GM19468 (cell line): ENCODE measurements at regions not wholly inside any gene's neighbourhood (a gene's known extent, or its start where the extent isn't known, plus 50 kb on each side); places are given as distances from the start of the nearest gene placed in this dataset.

ENCODE experiments used
- ATAC-seq: cut with Tn5 transposase; IDR thresholded peaks from one replicate; pipeline ENCODE4 v1.9.1; 2021; ENCODE audit warnings: mild to moderate bottlenecking, moderate library complexity, moderate number of reproducible peaks; ENCODE audit not compliant: unreplicated experiment; ENCODE audit errors: extremely low read depth

DNA sequence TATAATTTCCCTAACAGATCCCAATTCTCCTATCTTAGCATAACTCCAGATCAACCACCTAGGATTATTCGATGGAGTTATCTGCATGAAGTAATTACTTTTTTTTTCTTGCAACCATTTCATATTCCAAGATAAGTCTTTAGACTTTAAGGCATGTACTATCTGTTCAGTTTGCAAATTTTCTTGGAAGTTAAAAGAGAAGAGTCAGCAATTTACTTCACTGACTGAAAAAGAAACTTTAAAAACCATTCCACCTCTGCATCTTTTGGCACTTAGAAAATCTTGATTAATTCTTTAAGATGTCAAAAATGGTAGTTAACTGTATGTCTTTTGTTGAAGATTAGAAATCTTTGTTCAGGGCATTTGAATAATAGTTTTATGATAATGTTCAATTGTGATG is 830.5 kb upstream of the KLHL29 start:
- no peak for ATAC-seq

DNA sequence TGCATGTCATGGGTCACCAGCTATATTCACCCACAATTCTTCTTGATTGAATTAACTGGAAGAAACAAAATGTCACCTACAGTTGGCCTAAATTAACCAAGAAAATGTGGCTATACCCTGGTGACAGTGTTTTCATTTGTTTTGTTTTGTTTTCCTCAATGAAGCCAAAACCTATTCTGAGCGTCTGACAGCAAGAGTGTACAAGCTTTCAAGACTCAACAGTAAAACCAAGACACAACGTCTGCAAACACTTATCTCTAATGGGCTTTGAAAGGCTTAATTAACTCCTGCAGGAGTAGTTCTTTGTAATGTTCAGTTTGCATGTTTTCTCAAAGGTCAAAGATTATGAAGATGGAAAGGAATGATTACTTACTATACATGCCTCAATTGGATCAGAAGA is 827.6 kb upstream of the KLHL29 start:
- no peak for ATAC-seq

DNA sequence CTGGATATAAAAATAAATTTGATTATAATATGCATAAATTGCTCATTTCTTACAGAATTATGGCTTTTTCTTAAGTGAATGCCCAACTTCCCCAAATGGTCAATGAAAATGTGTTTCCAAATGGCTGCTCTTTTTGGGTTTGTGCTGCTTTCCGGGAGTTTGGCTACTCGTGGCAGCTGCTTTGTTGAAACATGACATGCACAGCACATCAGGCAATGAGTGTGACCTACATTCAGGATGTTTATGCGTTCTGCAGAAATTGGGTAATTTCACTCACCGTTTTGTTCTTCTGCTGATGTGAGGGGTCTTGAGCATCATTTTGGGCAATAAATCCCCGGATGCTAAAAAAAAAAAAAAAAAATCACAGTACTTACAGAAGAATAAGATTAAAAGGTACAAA is 825.0 kb upstream of the KLHL29 start:
- ATAC-seq: no peak

DNA sequence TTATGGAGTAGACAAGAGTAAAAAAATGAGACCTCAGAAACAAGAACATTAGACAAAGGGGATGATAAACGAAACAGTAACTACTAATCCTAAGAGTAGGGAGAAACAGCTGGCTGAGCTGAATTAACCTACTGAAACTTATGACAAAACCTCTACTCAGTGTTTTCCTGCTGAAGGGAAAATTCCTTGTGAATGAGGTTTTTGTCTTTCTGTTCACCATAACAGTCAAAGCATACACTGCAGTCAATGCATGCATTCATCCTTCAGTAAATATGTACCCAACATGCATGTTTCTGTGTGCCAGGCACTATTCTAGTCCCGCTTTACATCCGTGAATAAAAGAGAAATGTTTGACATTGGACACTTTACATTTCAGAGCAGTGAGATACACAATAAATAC is 805.6 kb upstream of the KLHL29 start:
- no peak for ATAC-seq

DNA sequence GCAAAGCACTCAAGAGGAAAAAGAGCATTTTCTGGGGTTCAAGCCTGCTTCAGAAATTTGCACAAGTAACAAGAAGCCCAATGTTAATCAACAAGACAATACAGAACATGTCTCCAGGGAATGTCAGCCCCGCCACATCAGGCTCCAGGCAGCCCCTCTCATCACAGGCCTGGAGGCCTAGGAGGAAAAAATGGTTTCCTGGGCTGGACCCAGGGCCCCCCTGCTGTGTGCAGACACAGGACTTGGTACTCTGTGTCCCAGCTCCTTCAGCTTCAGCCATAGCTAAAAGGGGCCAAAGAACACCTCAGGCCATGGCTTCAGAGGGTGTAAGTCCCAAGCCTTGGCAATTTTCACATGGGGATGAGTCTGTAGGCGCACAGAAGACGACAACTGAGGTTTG is 802.9 kb upstream of the KLHL29 start:
- ATAC-seq: no peak

DNA sequence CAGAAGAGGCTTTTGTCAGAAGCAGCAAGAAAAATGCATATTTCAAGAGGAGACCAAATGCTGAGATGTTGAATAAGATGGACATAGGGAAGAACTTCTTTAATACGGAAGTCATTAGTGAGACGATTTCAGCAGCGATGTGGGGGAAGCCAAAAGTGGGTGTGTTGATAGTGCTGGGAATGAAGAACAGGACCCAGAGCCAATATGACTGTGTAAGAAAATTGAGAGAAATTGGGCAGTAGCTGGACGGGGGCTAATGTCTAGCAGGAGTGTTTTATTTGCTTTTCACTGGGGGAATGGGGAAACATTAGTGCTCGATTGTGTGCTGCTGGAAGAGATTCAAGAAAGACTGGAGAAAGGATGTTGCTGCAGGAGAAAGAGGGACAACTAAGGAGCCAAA is 788.7 kb upstream of the KLHL29 start:
- ATAC-seq: no peak

DNA sequence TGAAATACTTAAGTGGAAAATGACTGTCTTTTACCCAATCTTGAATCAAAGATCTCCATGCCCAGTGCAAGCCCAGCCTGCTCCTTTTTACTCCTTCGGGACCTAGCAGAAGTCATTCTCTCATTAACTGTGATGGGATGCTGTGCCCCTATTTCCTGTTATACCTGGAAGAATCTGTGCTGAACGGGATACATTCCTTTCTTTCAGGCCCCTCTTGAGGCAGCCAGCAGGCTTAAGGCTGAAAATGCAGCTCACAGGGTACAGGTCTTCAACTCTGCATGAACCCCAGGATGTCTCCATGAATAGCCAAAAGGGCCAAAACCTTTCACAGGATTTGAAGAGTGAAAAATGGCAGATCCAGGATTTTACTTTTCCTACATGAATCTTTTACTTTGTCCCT is 784.8 kb upstream of the KLHL29 start:
- ATAC-seq: no peak

DNA sequence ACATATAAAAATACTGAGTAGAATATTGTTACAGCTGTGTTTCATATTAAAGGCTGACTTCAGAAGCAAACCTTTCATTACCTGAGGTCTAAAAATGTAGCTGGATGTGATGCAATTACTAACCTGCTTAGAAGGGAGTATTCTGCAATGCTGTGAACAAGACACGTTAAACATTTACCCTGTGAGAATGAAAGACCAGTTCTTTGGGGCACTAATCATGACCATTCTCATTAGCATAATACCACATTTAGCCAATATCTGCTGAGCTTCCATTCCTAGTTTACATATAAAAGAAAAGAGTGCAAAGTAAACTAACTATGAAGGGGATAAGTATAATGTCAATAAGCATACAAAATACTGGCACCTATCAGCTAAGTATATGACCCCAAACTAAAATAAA is 784.0 kb upstream of the KLHL29 start:
- no peak for ATAC-seq

DNA sequence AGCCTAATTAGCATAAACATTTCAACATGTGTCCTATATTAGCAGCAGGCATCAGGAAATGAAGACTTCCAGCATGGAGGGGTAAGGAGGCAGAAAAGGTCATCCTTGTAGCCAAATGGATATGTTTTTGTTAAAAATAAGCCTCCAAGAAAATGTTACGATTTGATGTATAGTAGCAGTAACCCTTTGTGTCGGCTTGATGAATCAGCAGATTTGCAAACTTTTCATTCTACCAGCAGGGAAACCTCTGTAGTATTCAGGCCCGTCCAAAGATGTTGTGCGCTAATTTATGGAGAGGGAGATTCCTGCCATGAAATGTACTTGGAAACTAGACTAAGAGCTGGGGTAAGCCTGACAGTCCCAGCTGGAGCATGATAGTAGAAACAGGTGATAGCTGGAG is 780.8 kb upstream of the KLHL29 start:
- ATAC-seq: no peak

DNA sequence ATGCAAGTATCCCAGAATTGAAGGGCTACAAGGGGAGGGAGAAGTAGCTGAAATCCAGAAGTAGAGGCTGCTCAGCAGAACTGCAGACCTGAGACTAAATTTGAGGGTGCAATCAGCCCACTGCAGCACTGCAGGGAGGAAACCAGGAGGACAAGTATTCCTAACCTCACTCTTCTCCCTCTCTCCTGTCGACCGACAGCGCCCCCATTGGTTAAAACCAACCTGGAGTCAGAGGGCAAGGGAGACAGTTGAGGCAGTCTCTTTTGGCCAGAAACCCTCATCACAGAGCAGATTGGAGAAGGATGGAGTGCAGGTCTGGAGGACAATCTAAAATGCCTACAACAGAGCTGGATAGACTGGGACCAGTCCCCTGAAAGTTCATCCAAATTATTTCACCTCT is 768.9 kb upstream of the KLHL29 start:
- ATAC-seq: no peak

DNA sequence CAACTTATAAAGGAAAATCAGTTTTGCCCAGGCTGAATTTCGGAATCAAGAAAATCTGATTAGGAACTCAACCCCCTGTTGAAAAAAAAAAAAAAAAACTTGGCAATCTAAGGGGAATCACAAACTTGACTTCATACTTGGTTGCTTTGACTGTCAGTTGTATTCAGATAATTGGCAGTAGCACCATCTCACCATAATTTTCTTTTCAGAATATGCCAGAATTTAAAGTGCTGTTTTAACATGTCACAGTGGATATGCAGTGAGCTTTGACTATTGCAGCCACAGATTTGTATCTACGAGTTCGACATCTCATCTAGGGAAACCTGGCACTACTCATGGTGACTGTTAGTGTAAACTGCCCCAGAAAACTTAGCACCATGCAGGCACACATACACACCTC is 761.4 kb upstream of the KLHL29 start:
- ATAC-seq: no peak

DNA sequence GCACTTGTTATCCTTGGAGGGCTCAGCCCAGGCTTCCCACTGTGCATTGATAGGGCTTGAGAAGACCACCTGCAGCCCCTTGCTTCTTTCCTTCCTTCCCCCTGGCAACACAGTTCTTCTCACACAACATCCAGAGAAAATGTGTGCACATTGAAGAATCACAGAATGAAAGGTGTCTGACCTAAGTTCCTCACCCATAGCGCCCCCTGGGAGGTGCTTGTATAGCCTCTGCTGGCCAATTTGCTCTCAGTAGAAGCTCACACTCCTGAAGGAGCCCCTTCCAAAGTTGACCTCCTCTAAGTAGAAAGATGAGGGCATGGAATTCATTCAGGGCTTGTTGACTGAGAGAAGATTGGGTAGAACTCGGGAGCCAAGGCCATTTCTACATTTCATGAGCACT is 758.4 kb upstream of the KLHL29 start:
- no peak for ATAC-seq

DNA sequence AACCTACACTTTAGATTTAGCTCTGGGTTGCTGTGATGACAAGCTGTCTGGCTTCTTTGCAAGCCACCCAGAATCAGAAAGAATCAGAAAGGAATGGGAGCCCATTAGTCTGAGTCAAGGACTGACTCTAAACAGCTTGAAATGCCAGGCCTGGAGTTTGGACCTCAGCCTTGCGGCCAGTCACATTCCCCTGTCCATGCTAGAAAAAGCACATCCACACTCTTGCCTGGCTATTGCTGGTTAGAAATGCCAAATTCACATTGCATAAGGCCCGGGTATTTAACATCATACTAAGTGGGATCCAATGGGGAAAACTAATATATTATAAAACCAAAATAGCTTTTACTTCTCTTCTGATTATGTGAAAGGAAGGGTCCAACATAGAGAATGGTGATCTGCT is 756.8 kb upstream of the KLHL29 start:
- no peak for ATAC-seq

DNA sequence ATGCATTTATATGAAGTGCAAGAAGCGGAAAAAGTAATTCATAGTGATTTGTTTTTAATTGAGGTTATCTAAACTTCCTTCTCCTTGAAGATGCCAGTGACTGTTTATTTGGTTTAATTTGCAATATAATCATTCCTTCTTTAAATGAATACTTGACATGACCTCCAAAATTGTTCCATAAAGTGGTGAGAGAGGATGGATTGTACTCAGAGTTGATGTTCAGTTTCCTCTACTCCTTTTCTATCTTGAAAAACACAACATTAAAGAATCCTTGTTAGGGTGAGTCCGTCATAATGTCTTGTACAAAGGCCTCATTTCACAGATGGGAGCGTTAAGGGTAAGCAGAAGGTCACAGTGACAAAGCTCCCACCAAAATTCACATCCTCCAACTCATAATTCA is 756.1 kb upstream of the KLHL29 start:
- ATAC-seq: no peak

DNA sequence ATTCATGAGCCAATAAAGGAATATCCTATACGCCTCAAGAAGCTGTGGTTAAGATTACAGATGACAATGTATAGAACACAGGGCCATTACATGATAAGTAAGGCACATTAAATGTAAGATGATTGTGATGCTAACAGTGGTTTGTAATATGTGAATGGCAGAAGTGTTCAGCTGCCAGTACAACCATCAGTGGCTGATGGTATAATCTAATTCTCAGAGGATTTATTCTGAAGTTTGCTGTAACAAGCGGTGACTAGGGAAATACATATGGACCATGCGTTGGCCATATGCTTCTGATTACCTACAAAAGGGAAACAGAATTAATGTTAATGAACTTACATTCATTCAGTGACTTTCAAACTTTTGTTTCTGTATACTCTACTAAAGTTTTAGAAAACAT is 750.8 kb upstream of the KLHL29 start:
- no peak for ATAC-seq

DNA sequence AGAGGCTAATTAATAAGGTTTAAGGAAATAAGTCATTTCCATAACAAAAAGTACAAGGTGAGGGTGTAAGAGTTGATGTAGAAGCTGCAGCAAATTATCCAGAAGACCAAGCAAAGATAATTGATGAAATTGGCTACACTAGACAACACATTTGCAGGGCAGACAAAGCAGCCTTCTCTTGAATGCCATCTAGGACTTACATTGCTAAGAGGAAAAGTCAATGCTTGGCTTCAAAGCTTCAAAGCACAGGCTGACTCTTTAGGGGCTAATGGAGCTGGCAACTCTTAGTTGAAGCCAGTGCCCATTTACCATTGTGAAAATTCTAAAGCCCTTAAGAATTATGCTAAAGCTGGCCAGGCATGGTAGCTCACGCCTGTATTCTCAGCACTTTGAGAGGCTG is 728.6 kb upstream of the KLHL29 start:
- ATAC-seq: no peak

DNA sequence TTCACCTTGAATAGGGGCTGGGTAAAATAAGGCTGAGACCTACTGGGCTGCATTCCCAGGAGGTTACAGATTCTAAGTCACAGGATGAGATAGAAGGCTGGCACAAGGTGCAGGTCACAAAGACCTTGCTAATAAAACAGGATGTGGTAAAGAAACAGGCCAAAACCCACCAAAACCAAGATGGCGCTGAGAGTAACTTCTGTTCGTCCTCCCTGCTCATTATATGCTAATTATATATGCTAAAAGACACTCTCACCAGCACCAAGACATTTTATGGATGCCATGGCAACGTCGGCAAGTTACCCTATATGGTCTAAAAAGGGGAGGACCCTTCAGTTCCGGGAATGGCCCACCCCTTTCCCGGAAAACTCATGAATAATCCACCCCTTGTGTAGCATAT is 711.5 kb upstream of the KLHL29 start:
- ATAC-seq: no peak

DNA sequence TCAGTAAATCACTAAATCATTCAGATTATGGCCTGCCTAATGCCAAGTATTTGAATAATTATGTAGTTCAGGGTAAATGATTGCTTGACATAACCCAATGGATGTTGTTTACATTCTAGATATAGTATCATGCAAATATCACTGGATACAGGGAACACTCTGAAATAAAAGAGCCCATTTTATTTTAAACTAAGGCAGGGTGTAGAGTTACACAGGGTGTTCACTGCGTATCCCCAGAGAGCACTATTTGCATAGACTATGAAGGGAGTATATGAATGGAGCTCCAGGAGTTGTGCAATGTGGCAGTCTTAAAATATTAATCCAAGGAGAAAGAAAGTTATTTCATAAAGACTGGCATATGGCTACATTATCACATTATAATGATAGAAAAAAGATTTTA is 701.1 kb upstream of the KLHL29 start:
- ATAC-seq: no peak

DNA sequence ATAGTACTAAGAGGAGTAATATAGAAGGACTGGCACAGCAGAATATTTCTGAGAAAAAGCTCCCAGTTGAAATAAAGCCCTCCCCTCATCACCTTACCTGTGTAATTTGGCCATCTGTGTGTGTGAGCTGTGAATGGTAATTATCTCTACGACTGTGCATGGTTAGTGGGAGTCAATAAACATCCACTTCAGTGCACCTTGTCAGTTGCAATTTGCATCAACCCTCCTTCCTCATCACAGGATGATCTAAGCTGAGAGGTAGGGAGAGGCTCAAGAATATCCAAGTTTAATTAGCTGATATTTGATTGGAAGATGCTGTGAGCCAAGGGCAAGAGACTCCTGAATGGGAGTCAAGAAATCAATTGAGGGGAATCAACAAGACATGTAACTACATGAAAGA is 694.9 kb upstream of the KLHL29 start:
- ATAC-seq: no peak

DNA sequence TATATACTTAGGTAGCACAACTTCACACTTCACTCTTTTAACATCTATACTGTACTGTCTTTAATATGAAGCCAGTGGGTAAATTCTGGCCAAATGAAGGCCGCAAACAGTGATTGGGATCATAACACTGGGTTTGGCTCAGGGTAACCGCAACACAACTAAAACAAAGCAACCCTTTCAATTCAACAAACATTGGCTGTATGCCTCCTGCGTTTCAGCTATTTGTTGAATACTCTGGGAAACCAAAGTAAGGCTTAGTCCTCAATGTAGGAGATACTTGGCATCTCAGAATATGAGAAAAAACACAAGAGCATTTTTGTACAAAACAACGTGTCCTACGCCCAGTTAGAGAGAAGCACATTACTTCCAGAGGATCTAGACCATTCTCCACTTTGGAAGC is 693.3 kb upstream of the KLHL29 start:
- ATAC-seq: no peak

DNA sequence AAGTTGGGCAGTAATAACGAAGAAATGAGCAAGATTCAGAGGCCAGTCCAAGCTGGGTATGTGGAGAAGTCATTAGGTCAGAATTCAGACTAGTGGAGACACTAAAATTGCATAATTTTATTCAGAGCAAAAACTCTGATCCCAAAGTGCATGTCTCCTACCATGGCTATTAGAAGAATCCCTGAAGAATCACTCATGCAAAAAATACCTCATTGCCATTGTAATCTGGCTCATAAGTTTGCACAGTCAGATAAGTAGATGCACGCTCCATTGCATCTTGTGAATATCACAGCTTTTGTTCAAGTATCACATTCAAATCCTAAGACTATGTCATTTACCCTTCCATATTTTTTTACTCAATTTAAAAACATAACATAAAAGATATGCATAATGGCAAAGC is 692.2 kb upstream of the KLHL29 start:
- no peak for ATAC-seq

DNA sequence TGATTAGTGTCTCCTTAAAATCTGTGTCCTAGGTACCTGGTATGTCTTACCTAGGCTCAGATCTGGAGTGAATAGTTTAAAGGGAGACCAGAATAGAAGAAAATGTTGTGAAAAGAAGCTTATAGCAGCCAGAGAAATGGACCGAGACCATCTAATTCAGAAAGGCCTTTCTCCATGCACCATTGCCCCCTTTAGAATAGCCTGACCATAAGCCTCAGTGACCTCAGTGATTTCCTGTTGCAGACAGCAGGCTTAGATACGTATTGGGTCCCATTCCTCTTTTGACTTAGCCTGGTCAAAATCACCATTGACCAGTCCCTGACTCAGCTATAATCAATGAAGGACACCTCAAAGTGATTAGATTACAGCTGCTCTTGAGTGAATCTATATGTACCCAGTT is 690.7 kb upstream of the KLHL29 start:
- no peak for ATAC-seq

DNA sequence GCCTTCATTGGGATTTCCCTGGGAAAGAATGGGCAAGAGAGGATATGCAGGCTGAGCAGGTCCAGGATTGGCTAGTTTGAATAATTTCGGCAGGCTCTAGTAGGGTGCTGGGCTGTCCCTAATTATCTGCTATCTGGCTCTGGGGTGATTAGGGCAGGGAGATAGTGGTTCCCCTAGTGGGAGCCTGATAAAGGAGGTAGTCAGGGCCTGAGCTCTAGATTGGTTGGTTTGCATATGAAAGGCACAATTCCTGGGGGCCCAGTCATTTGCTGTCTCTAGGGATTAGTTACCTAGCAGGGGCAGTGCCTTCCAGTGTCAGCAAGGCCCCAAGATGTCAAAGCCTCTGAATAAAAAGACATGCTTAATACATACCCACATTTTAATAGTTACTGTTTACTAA is 690.1 kb upstream of the KLHL29 start:
- no peak for ATAC-seq
